ENCODE measurements at regions not wholly inside any gene's neighbourhood (a gene's known extent, or its start where the extent isn't known, plus 50 kb on each side); places are given as distances from the start of the nearest gene placed in this dataset.

GRCh38 chr2:104468846-104469245, 385.1 kb upstream of the POU3F3 start:
- Histone ChIP-seq H2AFZ (no peak overlapping the region), H3K27ac (ENCODE audit: low read depth) (no peak overlapping the region), H3K9me2 (ENCODE audit: insufficient read depth) (no peaks in the 10 kb centered on the region), H3K27me3 (ENCODE audit: insufficient read depth) (no peaks in the 10 kb centered on the region), H3K79me2 (replicated peaks; ENCODE audit: insufficient read depth) (no peaks in the 10 kb centered on the region), H3K4me3 (no peak overlapping the region), H3K4me2 (peak overlapping the region; percentile 9), H3K36me3 (ENCODE audit: insufficient read depth) (no peaks in the 10 kb centered on the region), H4K20me1 (replicated peaks; ENCODE audit: insufficient read depth) (no peaks in the 10 kb centered on the region), H3F3A (replicated peaks; ENCODE audit: low read depth) (no peaks in the 10 kb centered on the region), H3K4me1 (ENCODE audit: insufficient read depth) (peaks cover 25% of the 10 kb centered on the region)
- Mint-ChIP-seq H3K36me3 (ENCODE audit: low read depth) (no peaks in the 10 kb centered on the region), H3K4me1 (peaks cover 36% of the 10 kb centered on the region), H3K9me3 (no peaks in the 10 kb centered on the region), H3K27ac (no peak overlapping the region), H3K4me3 (no peak overlapping the region), H3K27me3 (ENCODE audit: insufficient read depth, low read depth, poor library complexity) (peaks cover 3% of the 10 kb centered on the region)
- ATAC-seq (no peak), DNase-seq (ENCODE audit: low spot score) (no peak)
- TF ChIP-seq STAT1 (IDR thresholded peaks at IDR 0.05; ENCODE audit: unreplicated experiment): no peak
- TF ChIP-seq NANOG (IDR thresholded peaks at IDR 0.05; ENCODE audit: borderline replicate concordance): no peak
- TF ChIP-seq ZNF114 (CRISPR knock-in tag; IDR thresholded peaks at IDR 0.05): no peak
- no peak for TF ChIP-seq ZNF462 (CRISPR knock-in tag; IDR thresholded peaks at IDR 0.05)
- TF ChIP-seq CREB1 (CRISPR knock-in tag; IDR thresholded peaks at IDR 0.05; ENCODE audit: low read depth): no peak
- TF ChIP-seq ZNF331 (CRISPR knock-in tag; IDR thresholded peaks at IDR 0.05; ENCODE audit: low read depth): no peak
- no peak for TF ChIP-seq EZH2phosphoT487 (IDR thresholded peaks at IDR 0.05; ENCODE audit: unreplicated experiment)

- H3K4me3 Mint-ChIP-seq: no peak overlapping the region
- peak; percentile 47 for DNase-seq (ENCODE audit: low spot score)
- no peak overlapping the region for H2AFZ ChIP-seq
Measured at GRCh38 chr2:104472076-104472475, 381.8 kb upstream of the POU3F3 start.

More at GRCh38 chr2:104472076-104472475, 381.8 kb upstream of the POU3F3 start:
- Histone ChIP-seq H3K4me1 (ENCODE audit: insufficient read depth) (peaks cover 25% of the 10 kb centered on the region), H3K36me3 (ENCODE audit: insufficient read depth) (no peaks in the 10 kb centered on the region), H3K4me2 (no peak overlapping the region), H3K27ac (ENCODE audit: low read depth) (0 out of 2 replicates have a peak overlapping the region, but pooled peaks have one; percentile 0), H3K79me2 (replicated peaks; ENCODE audit: insufficient read depth) (no peaks in the 10 kb centered on the region), H3F3A (replicated peaks; ENCODE audit: low read depth) (no peaks in the 10 kb centered on the region), H3K9me2 (ENCODE audit: insufficient read depth) (no peaks in the 10 kb centered on the region), H3K4me3 (no peak overlapping the region), H3K27me3 (ENCODE audit: insufficient read depth) (no peaks in the 10 kb centered on the region), H4K20me1 (replicated peaks; ENCODE audit: insufficient read depth) (no peaks in the 10 kb centered on the region)
- no peaks in the 10 kb centered on the region for H3K36me3 Mint-ChIP-seq (ENCODE audit: low read depth)
- H3K27ac Mint-ChIP-seq: peak overlapping the region; percentile 69
- peaks cover 38% of the 10 kb centered on the region for H3K4me1 Mint-ChIP-seq
- peak; percentile 68; the same call in 1 of the 2 replicates for TF ChIP-seq ZNF462 (CRISPR knock-in tag; IDR thresholded peaks at IDR 0.05)
- TF ChIP-seq JUNB (IDR thresholded peaks at IDR 0.05; ENCODE audit: unreplicated experiment): no peak
- peak; percentile 79 for ATAC-seq
- H3K9me3 Mint-ChIP-seq: no peaks in the 10 kb centered on the region
- peaks cover 3% of the 10 kb centered on the region for H3K27me3 Mint-ChIP-seq (ENCODE audit: insufficient read depth, low read depth, poor library complexity)
